ENCODE measurements at regions not wholly inside any gene's neighbourhood (a gene's known extent, or its start where the extent isn't known, plus 50 kb on each side); places are given as distances from the start of the nearest gene placed in this dataset.

- no peak for DNase-seq (ENCODE audit: low read depth in 2 of 2)
These were observed 171.6 kb downstream of the SLC6A15 start for GRCh38 chr12:84741031-84741430.

- DNase-seq (ENCODE audit: low read depth in 2 of 2), result no peak
These were observed 172.0 kb downstream of the SLC6A15 start for GRCh38 chr12:84740602-84741001.

GRCh38 chr12:84738481-84738972, 174.1 kb downstream of the SLC6A15 start:
- no peak for DNase-seq (ENCODE audit: low read depth in 2 of 2)

- no peak for DNase-seq (ENCODE audit: low read depth in 2 of 2)
These were observed 179.7 kb downstream of the SLC6A15 start for GRCh38 chr12:84732828-84733340.

GRCh38 chr12:84730561-84731162, 181.9 kb downstream of the SLC6A15 start:
- no peak for DNase-seq (ENCODE audit: low read depth in 2 of 2)

- no peak for DNase-seq (ENCODE audit: low read depth in 2 of 2)
These were observed 184.6 kb downstream of the SLC6A15 start for GRCh38 chr12:84727961-84728360.

GRCh38 chr12:84726780-84727179, 185.8 kb downstream of the SLC6A15 start:
- no peak for DNase-seq (ENCODE audit: low read depth in 2 of 2)

- no peak for DNase-seq (ENCODE audit: low read depth in 2 of 2)
These were observed 188.6 kb downstream of the SLC6A15 start for GRCh38 chr12:84723988-84724387.

GRCh38 chr12:84719997-84720396, 192.6 kb downstream of the SLC6A15 start:
- DNase-seq (ENCODE audit: low read depth in 2 of 2), result no peak

GRCh38 chr12:84718906-84719305, 193.7 kb downstream of the SLC6A15 start:
- no peak for DNase-seq (ENCODE audit: low read depth in 2 of 2)

- DNase-seq (ENCODE audit: low read depth in 2 of 2), result no peak
These were observed 199.9 kb downstream of the SLC6A15 start for GRCh38 chr12:84712747-84713146.

- DNase-seq (ENCODE audit: low read depth in 2 of 2), result no peak
These were observed 206.2 kb downstream of the SLC6A15 start for GRCh38 chr12:84706374-84706773.

- DNase-seq (ENCODE audit: low read depth in 2 of 2), result no peak
These were observed 207.7 kb downstream of the SLC6A15 start for GRCh38 chr12:84704856-84705255.

GRCh38 chr12:84702001-84702400, 210.6 kb downstream of the SLC6A15 start:
- no peak for DNase-seq (ENCODE audit: low read depth in 2 of 2)

- no peak for DNase-seq (ENCODE audit: low read depth in 2 of 2)
These were observed 211.6 kb downstream of the SLC6A15 start for GRCh38 chr12:84701041-84701440.

GRCh38 chr12:84698576-84699333, 213.8 kb downstream of the SLC6A15 start:
- no peak for DNase-seq (ENCODE audit: low read depth in 2 of 2)

- no peak for DNase-seq (ENCODE audit: low read depth in 2 of 2)
These were observed 215.6 kb downstream of the SLC6A15 start for GRCh38 chr12:84696908-84697540.

GRCh38 chr12:84696281-84696680, 216.3 kb downstream of the SLC6A15 start:
- DNase-seq (ENCODE audit: low read depth in 2 of 2), result no peak

- DNase-seq (ENCODE audit: low read depth in 2 of 2), result no peak
These were observed 218.5 kb downstream of the SLC6A15 start for GRCh38 chr12:84694116-84694515.

GRCh38 chr12:84692071-84692470, 220.5 kb downstream of the SLC6A15 start:
- DNase-seq (ENCODE audit: low read depth in 2 of 2), result no peak

GRCh38 chr12:84691266-84691665, 221.3 kb downstream of the SLC6A15 start:
- DNase-seq (ENCODE audit: low read depth in 2 of 2), result no peak

- DNase-seq (ENCODE audit: low read depth in 2 of 2), result no peak
These were observed 223.0 kb downstream of the SLC6A15 start for GRCh38 chr12:84689638-84690037.

GRCh38 chr12:84685379-84685778, 227.2 kb downstream of the SLC6A15 start:
- no peak for DNase-seq (ENCODE audit: low read depth in 2 of 2)
